SU-DHL-6 (cell line): ENCODE measurements at regions not wholly inside any gene's neighbourhood (a gene's known extent, or its start where the extent isn't known, plus 50 kb on each side); places are given as distances from the start of the nearest gene placed in this dataset.

Experiments
- H2AFZ ChIP-seq: fragments of 200-600 bp; sonication (generic); 2 replicates; pipeline ENCODE4 v1.6.1; 2014; ENCODE audit warnings: low read depth, mild to moderate bottlenecking, moderate library complexity, mixed read lengths, antibody characterized with exemption, low read length; ENCODE audit not compliant: severe bottlenecking
- H3F3A ChIP-seq: fragments of 200-600 bp; shearing (Covaris generic); 2 replicates; pipeline ENCODE4 v1.6.0; 2016; ENCODE audit warnings: antibody characterized with exemption, mild to moderate bottlenecking; ENCODE audit not compliant: insufficient read depth
- H3K27ac ChIP-seq: fragments of 200-600 bp; sonication (generic); 2 replicates; pipeline ENCODE4 v1.5.1; 2016; ENCODE audit warnings: low read depth, mild to moderate bottlenecking, low read length, moderate library complexity, mixed read lengths
- H3K27me3 ChIP-seq: fragments of 200-600 bp; sonication (generic), shearing (Covaris generic); 2 replicates; pipeline ENCODE4 v1.6.0; 2014; ENCODE audit warnings: mild to moderate bottlenecking, low read length
- H3K36me3 ChIP-seq: fragments of 200-600 bp; sonication (generic); 2 replicates; pipeline ENCODE4 v1.6.1; 2014; ENCODE audit warnings: mild to moderate bottlenecking, low read length, mixed read lengths
- H3K4me2 ChIP-seq: fragments of 300-600, 200-600 bp; shearing (Covaris generic), sonication (generic); 2 replicates; pipeline ENCODE4 v1.6.0; 2014; ENCODE audit warnings: low read length, low read depth, mild to moderate bottlenecking; ENCODE audit not compliant: poor library complexity, severe bottlenecking
- H3K4me3 ChIP-seq: fragments of 200-600 bp; sonication (generic); 2 replicates; pipeline ENCODE4 v1.5.1; 2014; ENCODE audit warnings: antibody characterized with exemption, low read length, mild to moderate bottlenecking, mixed read lengths; ENCODE audit not compliant: insufficient read depth, poor library complexity, severe bottlenecking
- H3K79me2 ChIP-seq: fragments of 200-600 bp; sonication (generic); 2 replicates; pipeline ENCODE4 v1.6.1; 2014; ENCODE audit warnings: mild to moderate bottlenecking, low read length, moderate library complexity; ENCODE audit not compliant: insufficient read depth
- H3K9ac ChIP-seq: fragments of 200-600 bp; sonication (generic); 2 replicates; pipeline ENCODE4 v1.7.0; 2014; ENCODE audit warnings: mild to moderate bottlenecking, low read length
- H3K9me2 ChIP-seq: fragments of 200-600 bp; sonication (generic); replicated peaks from 2 replicates; pipeline ENCODE4 v1.6.1; 2014; ENCODE audit warnings: low read length; ENCODE audit not compliant: insufficient read depth
- H3K9me3 ChIP-seq: fragments of 200-600 bp; sonication (generic); 2 replicates; pipeline ENCODE4 v1.6.1; 2014; ENCODE audit warnings: low read length, mixed read lengths; ENCODE audit not compliant: insufficient read depth
- H4K20me1 ChIP-seq: fragments of 200-600 bp; sonication (generic); 2 replicates; pipeline ENCODE4 v1.6.1; 2014; ENCODE audit warnings: low read depth, mild to moderate bottlenecking, antibody characterized with exemption, low read length, moderate library complexity, mixed read lengths
- CTCF ChIP-seq: fragments of 200-600 bp; sonication (generic); IDR thresholded peaks from one replicate; pipeline ENCODE4 v1.5.1; 2017; ENCODE audit warnings: antibody characterized with exemption, mild to moderate bottlenecking, low read length, moderate library complexity; ENCODE audit not compliant: insufficient read depth, poor library complexity, severe bottlenecking
- EZH2phosphoT487 ChIP-seq: fragments of 200-600 bp; sonication (generic), shearing (Covaris generic); conservative IDR thresholded peaks from 2 replicates; pipeline ENCODE4 v1.6.1; 2018; ENCODE audit warnings: mild to moderate bottlenecking, antibody characterized with exemption, low read length, moderate library complexity, mixed read lengths

- H3K27ac ChIP-seq = no peak overlapping the region
- H4K20me1 ChIP-seq = no peaks in the 10 kb centered on the region
- H3K36me3 ChIP-seq = no peaks in the 10 kb centered on the region
- H3K9me2 ChIP-seq = no peaks in the 10 kb centered on the region
- no peak overlapping the region for H3K4me3 ChIP-seq
- H3K9me3 ChIP-seq = no peaks in the 10 kb centered on the region
- no peak overlapping the region for H3K4me2 ChIP-seq
- TF ChIP-seq CTCF (no peak), EZH2phosphoT487 (no peak)
- no peaks in the 10 kb centered on the region for H3F3A ChIP-seq
- no peak overlapping the region for H3K9ac ChIP-seq
- no peak overlapping the region for H2AFZ ChIP-seq
- H3K27me3 ChIP-seq = no peaks in the 10 kb centered on the region
- H3K79me2 ChIP-seq = no peaks in the 10 kb centered on the region
These were observed 1073.4 kb downstream of the NLGN4X start for GRCh38 chrX:5155301-5155700.

- Histone ChIP-seq H3K4me3 (no peak overlapping the region), H3K27me3 (no peaks in the 10 kb centered on the region), H4K20me1 (no peaks in the 10 kb centered on the region), H3K27ac (no peak overlapping the region), H3K79me2 (no peaks in the 10 kb centered on the region), H3K9me2 (no peaks in the 10 kb centered on the region), H3K36me3 (no peaks in the 10 kb centered on the region), H2AFZ (no peak overlapping the region), H3K4me2 (no peak overlapping the region), H3K9me3 (no peaks in the 10 kb centered on the region), H3F3A (no peaks in the 10 kb centered on the region), H3K9ac (no peak overlapping the region)
- TF ChIP-seq CTCF (no peak), EZH2phosphoT487 (no peak)
These were observed 1082.7 kb downstream of the NLGN4X start for GRCh38 chrX:5145957-5146356.

GRCh38 chrX:5142644-5143043 is 1086.0 kb downstream of the NLGN4X start:
- no peaks in the 10 kb centered on the region for H3K79me2 ChIP-seq
- no peak for TF ChIP-seq CTCF
- TF ChIP-seq EZH2phosphoT487 = no peak
- H3K9ac ChIP-seq = no peak overlapping the region

More at GRCh38 chrX:5142644-5143043, 1086.0 kb downstream of the NLGN4X start:
- no peak overlapping the region for H3K4me3 ChIP-seq
- no peak overlapping the region for H3K27ac ChIP-seq
- H3K9me2 ChIP-seq = no peaks in the 10 kb centered on the region
- H3F3A ChIP-seq = no peaks in the 10 kb centered on the region
- H3K9me3 ChIP-seq = no peaks in the 10 kb centered on the region
- H3K4me2 ChIP-seq = no peak overlapping the region
- no peaks in the 10 kb centered on the region for H3K36me3 ChIP-seq
- H2AFZ ChIP-seq = no peak overlapping the region
- no peaks in the 10 kb centered on the region for H3K27me3 ChIP-seq
- H4K20me1 ChIP-seq = no peaks in the 10 kb centered on the region
